ENCODE measurements at regions not wholly inside any gene's neighbourhood (a gene's known extent, or its start where the extent isn't known, plus 50 kb on each side); places are given as distances from the start of the nearest gene placed in this dataset.

DNA sequence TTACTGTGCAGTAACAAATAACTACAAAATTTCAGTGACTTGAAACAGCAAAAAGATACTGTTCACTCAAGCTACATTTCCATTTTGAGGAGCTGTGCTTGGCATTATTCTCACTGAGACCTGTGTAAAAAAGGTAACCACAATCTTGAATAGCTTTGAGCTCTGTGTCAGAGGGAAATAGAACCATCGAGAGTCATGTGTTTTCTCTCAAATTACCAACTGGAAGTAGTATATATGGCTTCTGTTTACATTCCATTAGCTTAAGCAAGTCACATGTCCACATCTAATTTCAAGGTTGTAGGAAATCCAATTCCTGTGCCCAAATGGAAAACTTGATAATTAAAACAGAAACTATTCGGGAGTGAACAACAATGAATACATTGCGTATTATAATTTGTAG, 82.9 kb upstream of the BANK1 start:
- TF ChIP-seq POLR2AphosphoS5 (IDR thresholded peaks at IDR 0.05; ENCODE audit: low read depth, low read length) (no peak), POLR2A (IDR thresholded peaks at IDR 0.05; ENCODE audit: low read depth, low read length) (no peak), TAF1 (IDR thresholded peaks at IDR 0.05; ENCODE audit: borderline replicate concordance, low read depth, low read length) (no peak)

Measured in GM12892 (cell line).